GM13977 (cell line): ENCODE measurements at regions not wholly inside any gene's neighbourhood (a gene's known extent, or its start where the extent isn't known, plus 50 kb on each side); places are given as distances from the start of the nearest gene placed in this dataset.

Source experiments
- DNase-seq: peaks from one replicate; pipeline ENCODE4 v3.0.0; 2012; ENCODE audit warnings: low spot score
- CTCF ChIP-seq: IDR thresholded peaks from 2 replicates; pipeline ENCODE4 v1.5.1; 2012; ENCODE audit warnings: mild to moderate bottlenecking, control low read depth; ENCODE audit not compliant: insufficient read depth; ENCODE audit errors: extremely low read depth, missing control alignments
- in situ Hi-C: fragments of 300-500 bp; cut with MboI; formaldehyde crosslinking; loops from one replicate; pipeline ENCODE4 v1.12.0; 2022; ENCODE audit warnings: low sequenced_read_pairs, low pct_unique_long_range_greater_than_20kb, mixed read lengths, inconsistent platforms; ENCODE audit not compliant: unreplicated experiment

DNA sequence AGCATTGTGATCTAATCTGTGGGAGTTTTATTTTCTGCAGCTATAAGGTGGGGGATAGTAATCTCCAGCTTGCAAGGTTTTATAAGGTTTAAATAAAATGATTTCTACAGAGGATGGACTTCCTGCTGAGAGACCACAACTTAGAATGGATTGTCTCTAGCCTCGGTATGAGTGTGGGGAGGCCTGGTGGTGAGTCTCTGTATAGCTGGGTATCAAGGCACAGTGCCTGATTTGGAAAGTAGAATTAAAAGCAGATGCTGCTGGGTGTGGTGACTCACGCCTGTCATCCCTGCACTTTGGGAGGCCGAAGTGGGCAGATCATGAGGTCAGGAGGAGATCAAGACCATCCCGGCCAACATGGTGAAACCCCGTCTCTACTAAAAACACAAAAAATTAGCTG, 162.0 kb upstream of the GATB start:
- no peak for TF ChIP-seq CTCF
- DNase-seq, result no peak
- in situ Hi-C loops, result no loop called here

DNA sequence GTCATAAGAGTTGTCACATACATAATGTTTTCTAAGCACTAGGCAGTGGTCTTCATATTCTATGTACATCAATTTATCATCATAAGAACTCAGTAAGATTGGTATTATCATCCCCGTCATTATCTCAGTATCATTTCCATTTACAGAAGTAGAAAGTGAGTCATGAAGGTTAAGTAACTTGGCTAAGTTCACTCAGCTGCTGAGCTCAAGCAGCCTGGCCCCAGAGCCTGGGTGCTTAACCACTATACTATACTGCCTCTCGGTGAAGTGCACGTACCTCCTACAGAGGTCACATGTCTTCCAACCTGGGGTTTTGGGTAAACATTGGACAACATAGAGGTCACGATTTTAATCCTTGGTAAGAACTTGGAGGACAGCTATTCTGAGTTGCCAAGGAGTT, 161.5 kb upstream of the GATB start:
- no peak for TF ChIP-seq CTCF
- DNase-seq, result no peak
- in situ Hi-C loops, result no loop called here

DNA sequence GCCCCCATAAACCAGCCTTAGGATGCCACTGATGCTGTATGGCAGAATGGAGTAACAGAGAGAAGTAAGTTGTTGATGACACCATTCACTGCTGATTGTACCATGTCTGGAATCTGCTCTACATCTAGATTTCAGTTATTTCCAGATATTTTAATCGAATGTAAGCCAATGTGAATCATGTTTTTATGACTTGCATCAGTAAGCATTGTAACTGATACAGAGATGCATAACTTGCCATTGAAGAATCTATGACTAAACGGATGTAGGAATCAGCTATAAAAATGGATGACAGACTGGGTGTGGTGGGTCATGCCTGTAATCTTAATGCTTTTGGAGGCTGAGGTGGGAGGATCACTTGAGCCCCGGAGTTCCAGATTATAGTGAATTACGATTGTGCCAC, 161.0 kb upstream of the GATB start:
- no peak for TF ChIP-seq CTCF
- no peak for DNase-seq
- in situ Hi-C loops, result no loop called here

DNA sequence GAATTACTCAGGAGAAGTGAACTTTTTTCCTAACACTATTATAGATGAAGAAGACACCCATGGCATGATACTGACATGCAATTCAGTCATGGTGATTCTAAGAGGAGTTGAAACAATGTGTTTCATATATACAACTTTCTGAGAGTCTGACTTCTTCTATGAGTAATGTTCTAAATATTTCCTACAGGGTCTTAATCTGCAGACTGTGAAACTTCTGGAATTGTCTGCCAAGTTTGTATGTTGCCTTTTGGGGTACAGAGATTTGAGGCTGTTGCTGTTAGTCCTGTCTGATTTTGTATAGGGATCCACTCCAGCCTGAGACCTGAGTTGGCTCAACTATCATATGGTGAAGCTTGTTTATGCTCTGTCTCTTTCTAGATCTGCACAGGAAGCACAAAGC, 160.6 kb upstream of the GATB start:
- no peak for TF ChIP-seq CTCF
- DNase-seq, result no peak
- in situ Hi-C loops, result no loop called here

DNA sequence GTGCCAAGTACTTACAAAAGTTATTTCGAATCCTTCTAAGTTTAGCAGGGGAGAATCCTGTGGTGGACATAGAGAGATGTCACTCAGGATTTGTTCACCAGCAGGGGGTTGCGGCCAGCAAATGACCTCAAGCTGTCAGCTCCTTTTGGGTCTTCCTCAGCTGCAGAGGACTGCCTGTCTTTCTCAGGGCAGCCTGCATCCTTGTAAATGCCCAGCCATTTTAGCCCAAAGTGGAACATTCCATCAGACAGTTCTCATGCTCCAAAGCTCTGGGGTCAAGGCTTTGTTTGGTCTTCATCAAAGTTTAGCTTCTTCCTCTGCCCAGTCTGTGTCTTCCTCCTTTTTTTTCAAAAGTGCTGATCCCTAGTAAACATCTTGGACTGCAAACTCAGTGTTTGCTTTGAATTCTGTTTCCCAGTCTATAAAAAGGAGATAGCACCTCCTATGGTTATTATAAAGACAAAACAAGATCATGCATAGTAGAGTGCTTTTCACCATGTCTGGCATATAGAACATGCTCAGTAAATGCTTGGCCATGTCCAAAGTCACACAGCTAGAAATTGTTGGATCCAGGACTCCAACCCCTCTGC, 156.4 kb upstream of the GATB start:
- DNase-seq, result no peak
- TF ChIP-seq CTCF, result peak; percentile 16
- in situ Hi-C loops, result no loop called here

- no peak for TF ChIP-seq CTCF
- no peak for DNase-seq
Observed at GRCh38 chr4:151912632-151913031, 151.8 kb upstream of the GATB start.

DNA sequence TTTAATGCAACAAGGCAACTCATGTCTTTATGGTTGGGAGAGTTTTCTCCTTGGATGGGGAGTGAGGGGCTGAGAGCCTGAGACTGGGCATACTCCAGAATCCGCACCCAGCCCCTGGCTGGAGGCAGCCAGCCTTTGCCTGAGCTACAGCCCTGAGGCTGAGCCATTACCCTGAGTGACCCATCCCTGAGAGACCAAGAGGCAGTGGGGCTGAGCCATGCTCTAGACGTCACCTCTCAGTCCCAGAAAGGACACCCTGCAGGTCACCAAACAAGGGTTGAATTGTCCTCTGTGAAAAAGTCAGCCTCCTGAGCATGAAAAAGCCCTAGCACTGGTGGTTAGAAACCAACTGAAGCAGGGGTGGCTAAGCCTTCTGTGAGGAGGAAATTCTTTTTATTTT, 151.2 kb upstream of the GATB start:
- no peak for TF ChIP-seq CTCF
- in situ Hi-C loops, result no loop called here
- no peak for DNase-seq

More at GRCh38 chr4:151912632-151913031, 151.8 kb upstream of the GATB start:
- in situ Hi-C loops, result no loop called here
